ENCODE measurements at regions not wholly inside any gene's neighbourhood (a gene's known extent, or its start where the extent isn't known, plus 50 kb on each side); places are given as distances from the start of the nearest gene placed in this dataset.

DNA sequence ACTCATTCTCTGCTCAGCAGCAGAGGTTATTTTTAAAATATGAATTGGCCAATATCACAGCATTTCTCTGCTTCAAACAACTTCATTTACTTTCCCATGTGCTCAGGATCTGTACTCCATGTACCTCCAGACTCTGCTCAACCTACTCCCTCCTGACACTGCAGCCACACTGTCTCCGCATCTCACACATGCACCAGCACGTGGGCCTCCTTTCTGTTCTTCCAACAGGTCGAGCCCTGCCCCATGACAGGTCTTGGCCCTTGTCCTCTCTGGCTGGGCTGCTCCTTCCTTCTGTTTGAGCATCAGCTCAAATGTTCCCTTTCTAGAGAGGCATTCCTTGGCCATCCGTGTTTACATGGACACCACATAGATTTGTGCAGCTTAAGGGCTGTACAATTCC is 195.7 kb downstream of the EBLN2 start:
- Histone ChIP-seq H3K27me3 (replicated peaks; ENCODE audit: control insufficient read depth, insufficient read depth, low read length) (no peaks in the 10 kb centered on the region), H3K4me1 (no peaks in the 10 kb centered on the region), H3K4me3 (ENCODE audit: low read depth, low read length) (no peak overlapping the region), H3K9me3 (no peaks in the 10 kb centered on the region), H3K36me3 (ENCODE audit: control insufficient read depth, insufficient read depth, low read length) (no peaks in the 10 kb centered on the region)
- BruUV-seq (replicated peaks), result no TSS peak
- H3K36me3 Mint-ChIP-seq (ENCODE audit: insufficient read depth, unreplicated experiment), result no peaks in the 10 kb centered on the region
- CTCF ChIA-PET, result no interaction called here
- peak in 1 of 2 experiments; percentile 1 for DNase-seq
- TF ChIP-seq, protein P1, sequence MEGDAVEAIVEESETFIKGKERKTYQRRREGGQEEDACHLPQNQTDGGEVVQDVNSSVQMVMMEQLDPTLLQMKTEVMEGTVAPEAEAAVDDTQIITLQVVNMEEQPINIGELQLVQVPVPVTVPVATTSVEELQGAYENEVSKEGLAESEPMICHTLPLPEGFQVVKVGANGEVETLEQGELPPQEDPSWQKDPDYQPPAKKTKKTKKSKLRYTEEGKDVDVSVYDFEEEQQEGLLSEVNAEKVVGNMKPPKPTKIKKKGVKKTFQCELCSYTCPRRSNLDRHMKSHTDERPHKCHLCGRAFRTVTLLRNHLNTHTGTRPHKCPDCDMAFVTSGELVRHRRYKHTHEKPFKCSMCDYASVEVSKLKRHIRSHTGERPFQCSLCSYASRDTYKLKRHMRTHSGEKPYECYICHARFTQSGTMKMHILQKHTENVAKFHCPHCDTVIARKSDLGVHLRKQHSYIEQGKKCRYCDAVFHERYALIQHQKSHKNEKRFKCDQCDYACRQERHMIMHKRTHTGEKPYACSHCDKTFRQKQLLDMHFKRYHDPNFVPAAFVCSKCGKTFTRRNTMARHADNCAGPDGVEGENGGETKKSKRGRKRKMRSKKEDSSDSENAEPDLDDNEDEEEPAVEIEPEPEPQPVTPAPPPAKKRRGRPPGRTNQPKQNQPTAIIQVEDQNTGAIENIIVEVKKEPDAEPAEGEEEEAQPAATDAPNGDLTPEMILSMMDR (IDR thresholded peaks at IDR 0.05; ENCODE audit: insufficient read depth in 1 of 2, low read depth in 1 of 2, low read length in 1 of 2, severe bottlenecking in 1 of 2, unreplicated experiment in 1 of 2), result no peak
- POLR2A ChIA-PET, result no interaction called here
- no peak overlapping the region for H3K4me3 Mint-ChIP-seq (ENCODE audit: unreplicated experiment)
- no peak overlapping the region for H3K27ac Mint-ChIP-seq (ENCODE audit: unreplicated experiment)
- no peaks in the 10 kb centered on the region for H3K9me3 Mint-ChIP-seq (ENCODE audit: unreplicated experiment)
- intact Hi-C loops (cut with micrococcal nuclease; ENCODE audit: unreplicated experiment), result no loop called here
- no peaks in the 10 kb centered on the region for H3K4me1 Mint-ChIP-seq (ENCODE audit: low read depth, unreplicated experiment)
- H3K27me3 Mint-ChIP-seq (ENCODE audit: insufficient read depth, unreplicated experiment), result peaks cover 8% of the 10 kb centered on the region

DNA sequence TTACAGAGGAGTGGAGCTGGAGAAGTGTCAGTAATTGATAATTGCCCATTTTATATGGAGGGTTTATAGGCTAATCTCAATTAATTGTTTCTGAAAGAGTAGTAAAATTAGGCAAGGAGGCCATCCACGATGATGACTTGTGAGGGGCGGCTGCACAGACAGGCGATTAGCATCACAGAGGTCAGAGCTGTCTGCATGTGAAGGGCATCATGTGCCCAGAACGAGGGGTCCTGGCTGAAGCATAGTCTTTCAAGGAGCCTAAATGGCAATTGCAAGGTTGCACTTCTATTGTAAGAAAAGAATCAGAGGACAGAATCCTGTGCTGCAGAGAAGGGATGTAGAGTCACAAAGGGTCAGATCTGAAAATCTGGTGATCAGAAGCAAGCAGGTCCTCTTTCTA is 196.6 kb downstream of the EBLN2 start:
- Histone ChIP-seq H3K9me3 (no peaks in the 10 kb centered on the region), H3K4me1 (no peaks in the 10 kb centered on the region), H3K36me3 (ENCODE audit: control insufficient read depth, insufficient read depth, low read length) (no peaks in the 10 kb centered on the region), H3K27me3 (replicated peaks; ENCODE audit: control insufficient read depth, insufficient read depth, low read length) (no peaks in the 10 kb centered on the region), H3K4me3 (ENCODE audit: low read depth, low read length) (no peak overlapping the region)
- TF ChIP-seq, protein P1 (IDR thresholded peaks at IDR 0.05; ENCODE audit: insufficient read depth in 1 of 2, low read depth in 1 of 2, low read length in 1 of 2, severe bottlenecking in 1 of 2, unreplicated experiment in 1 of 2), result no peak
- DNase-seq, result no peak
- ChIA-PET POLR2A (no interaction called here), CTCF (no interaction called here)
- Mint-ChIP-seq H3K27me3 (ENCODE audit: insufficient read depth, unreplicated experiment) (peaks cover 8% of the 10 kb centered on the region), H3K4me1 (ENCODE audit: low read depth, unreplicated experiment) (no peaks in the 10 kb centered on the region), H3K9me3 (ENCODE audit: unreplicated experiment) (no peaks in the 10 kb centered on the region), H3K36me3 (ENCODE audit: insufficient read depth, unreplicated experiment) (no peaks in the 10 kb centered on the region), H3K4me3 (ENCODE audit: unreplicated experiment) (no peak overlapping the region), H3K27ac (ENCODE audit: unreplicated experiment) (no peak overlapping the region)
- intact Hi-C loops (cut with micrococcal nuclease; ENCODE audit: unreplicated experiment), result no loop called here
- BruUV-seq (replicated peaks), result no TSS peak

DNA sequence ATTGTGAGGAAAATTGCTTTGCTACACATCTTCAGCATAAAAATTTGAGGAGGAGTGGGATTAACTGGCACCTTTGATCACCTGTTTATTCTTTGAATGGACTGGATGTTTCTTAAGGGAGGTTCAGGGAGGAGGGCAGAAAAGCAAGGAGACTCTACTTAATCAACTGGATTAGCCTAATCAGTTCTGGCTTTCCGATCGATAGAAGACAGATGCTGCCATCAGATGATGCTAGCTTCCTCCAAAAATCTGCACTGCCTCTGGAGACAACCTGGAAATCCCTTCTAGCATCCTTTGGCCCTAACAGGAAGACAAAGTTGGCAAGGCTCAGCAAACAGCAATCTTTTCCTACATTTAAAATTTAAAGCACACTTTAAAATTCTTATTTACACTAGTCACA is 197.8 kb downstream of the EBLN2 start:
- POLR2A ChIA-PET, result no interaction called here
- Mint-ChIP-seq H3K9me3 (ENCODE audit: unreplicated experiment) (no peaks in the 10 kb centered on the region), H3K36me3 (ENCODE audit: insufficient read depth, unreplicated experiment) (no peaks in the 10 kb centered on the region), H3K4me1 (ENCODE audit: low read depth, unreplicated experiment) (no peaks in the 10 kb centered on the region), H3K4me3 (ENCODE audit: unreplicated experiment) (no peak overlapping the region), H3K27ac (ENCODE audit: unreplicated experiment) (no peak overlapping the region), H3K27me3 (ENCODE audit: insufficient read depth, unreplicated experiment) (peaks cover 8% of the 10 kb centered on the region)
- Histone ChIP-seq H3K36me3 (ENCODE audit: control insufficient read depth, insufficient read depth, low read length) (no peaks in the 10 kb centered on the region), H3K9me3 (no peaks in the 10 kb centered on the region), H3K4me1 (no peaks in the 10 kb centered on the region), H3K27me3 (replicated peaks; ENCODE audit: control insufficient read depth, insufficient read depth, low read length) (no peaks in the 10 kb centered on the region), H3K4me3 (ENCODE audit: low read depth, low read length) (no peak overlapping the region)
- BruUV-seq (replicated peaks), result no TSS peak
- CTCF ChIA-PET, result interaction anchor here (0.7 kb wide), 1 partner anchor 192 kb away, joined by 10 read pairs; no protein-coding TSS in a partner anchor
- TF ChIP-seq, protein P1 (IDR thresholded peaks at IDR 0.05; ENCODE audit: insufficient read depth in 1 of 2, low read depth in 1 of 2, low read length in 1 of 2, severe bottlenecking in 1 of 2, unreplicated experiment in 1 of 2), result no peak
- DNase-seq, result no peak
- intact Hi-C loops (cut with micrococcal nuclease; ENCODE audit: unreplicated experiment), result no loop called here

All from Caco-2 (cell line).